ENCODE measurements at regions not wholly inside any gene's neighbourhood (a gene's known extent, or its start where the extent isn't known, plus 50 kb on each side); places are given as distances from the start of the nearest gene placed in this dataset.

GRCh38 chr5:72615061-72615460 lies 107.9 kb upstream of the ZNF366 start:
- H3K14ac ChIP-seq (ENCODE audit: insufficient read depth, low read length), result no peak overlapping the region
- no peaks in the 10 kb centered on the region for H3K9me3 ChIP-seq (ENCODE audit: control insufficient read depth, low read depth, low read length)
- H3K27me3 Mint-ChIP-seq (ENCODE audit: low read depth), result no peaks in the 10 kb centered on the region
- no peak overlapping the region for H4K5ac ChIP-seq (ENCODE audit: insufficient read length, low read depth, low read length)
- no peak overlapping the region for H3T11ph ChIP-seq (ENCODE audit: low read length)
- no peak overlapping the region for H4K8ac ChIP-seq (replicated peaks; ENCODE audit: insufficient read length, low read depth, low read length)
- no peaks in the 10 kb centered on the region for H3K36me3 Mint-ChIP-seq (ENCODE audit: insufficient read depth in 1 of 3, low read depth in 3 of 3)
- peaks cover 27 to 28% of the 10 kb centered on the region in 2 experiments for H3K4me1 Mint-ChIP-seq
- H3K18ac ChIP-seq (ENCODE audit: insufficient read length, low read depth, low read length), result no peak overlapping the region
- no peaks in the 10 kb centered on the region for H3K9me3 Mint-ChIP-seq
- H3K27ac Mint-ChIP-seq, result no peak overlapping the region
- H2AFZ ChIP-seq (ENCODE audit: low read length), result no peak overlapping the region
- H3K27me3 ChIP-seq (ENCODE audit: insufficient read depth, low read length), result no peaks in the 10 kb centered on the region
- no peak for DNase-seq
- no peak overlapping the region for H2BK120ac ChIP-seq (ENCODE audit: low read depth, low read length, poor library complexity, severe bottlenecking)
- H4K91ac ChIP-seq (ENCODE audit: insufficient read length, low read depth, low read length), result no peak overlapping the region
- no peak overlapping the region for H2BK15ac ChIP-seq (ENCODE audit: low read depth, low read length)
- H3K23me2 ChIP-seq (ENCODE audit: insufficient read length, low read depth, low read length, poor library complexity, severe bottlenecking), result no peaks in the 10 kb centered on the region
- no peak overlapping the region for H3K23ac ChIP-seq (ENCODE audit: insufficient read length, low read depth, low read length)
- H3K4me3 Mint-ChIP-seq, result no peak overlapping the region
- peaks cover 3% of the 10 kb centered on the region; the same call in 1 of the 2 replicates for H3K4me1 ChIP-seq (ENCODE audit: insufficient read depth, low read length)
- H3K4me2 ChIP-seq (ENCODE audit: insufficient read depth, insufficient read length, low read length), result no peak overlapping the region
- no peaks in the 10 kb centered on the region for H3K79me2 ChIP-seq (ENCODE audit: insufficient read depth, low read length)
- no peak overlapping the region for H2BK20ac ChIP-seq (ENCODE audit: low read depth, low read length, poor library complexity, severe bottlenecking)
- H3K9ac ChIP-seq (ENCODE audit: extremely low read depth, insufficient read length, low read length), result no peak overlapping the region
- no peak overlapping the region for H2BK5ac ChIP-seq (ENCODE audit: insufficient read length, low read length)
- TF ChIP-seq, protein P1, sequence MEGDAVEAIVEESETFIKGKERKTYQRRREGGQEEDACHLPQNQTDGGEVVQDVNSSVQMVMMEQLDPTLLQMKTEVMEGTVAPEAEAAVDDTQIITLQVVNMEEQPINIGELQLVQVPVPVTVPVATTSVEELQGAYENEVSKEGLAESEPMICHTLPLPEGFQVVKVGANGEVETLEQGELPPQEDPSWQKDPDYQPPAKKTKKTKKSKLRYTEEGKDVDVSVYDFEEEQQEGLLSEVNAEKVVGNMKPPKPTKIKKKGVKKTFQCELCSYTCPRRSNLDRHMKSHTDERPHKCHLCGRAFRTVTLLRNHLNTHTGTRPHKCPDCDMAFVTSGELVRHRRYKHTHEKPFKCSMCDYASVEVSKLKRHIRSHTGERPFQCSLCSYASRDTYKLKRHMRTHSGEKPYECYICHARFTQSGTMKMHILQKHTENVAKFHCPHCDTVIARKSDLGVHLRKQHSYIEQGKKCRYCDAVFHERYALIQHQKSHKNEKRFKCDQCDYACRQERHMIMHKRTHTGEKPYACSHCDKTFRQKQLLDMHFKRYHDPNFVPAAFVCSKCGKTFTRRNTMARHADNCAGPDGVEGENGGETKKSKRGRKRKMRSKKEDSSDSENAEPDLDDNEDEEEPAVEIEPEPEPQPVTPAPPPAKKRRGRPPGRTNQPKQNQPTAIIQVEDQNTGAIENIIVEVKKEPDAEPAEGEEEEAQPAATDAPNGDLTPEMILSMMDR (conservative IDR thresholded peaks at IDR 0.05), result no peak
- no peak overlapping the region for H3K4ac ChIP-seq (ENCODE audit: low read depth, low read length)
- H4K20me1 ChIP-seq (ENCODE audit: control insufficient read depth, insufficient read depth, insufficient read length), result no peaks in the 10 kb centered on the region
- no peak overlapping the region for H3K56ac ChIP-seq (ENCODE audit: insufficient read length, low read depth, low read length)
- no peak overlapping the region for H2AK5ac ChIP-seq (ENCODE audit: insufficient read length, low read length)
- H3K27ac ChIP-seq (ENCODE audit: insufficient read length, low read depth, low read length), result no peak overlapping the region
- H2BK12ac ChIP-seq (ENCODE audit: insufficient read length, low read depth, low read length), result no peak overlapping the region
- H3K79me1 ChIP-seq (ENCODE audit: insufficient read depth, low read depth, low read length, poor library complexity, severe bottlenecking), result no peaks in the 10 kb centered on the region

Measured in H9 (cell line).